Left ventricle myocardium inferior (tissue), 1 donor: ENCODE measurements at regions not wholly inside any gene's neighbourhood (a gene's known extent, or its start where the extent isn't known, plus 50 kb on each side); places are given as distances from the start of the nearest gene placed in this dataset.

Source experiments
- DNase-seq: peaks from one replicate; pipeline ENCODE4 v3.0.0-alpha.2; 2020
- H3K27ac ChIP-seq: fragments of 200-600 bp; replicated peaks from 2 replicates; pipeline ENCODE4 v1.8.0; 2021
- H3K27me3 ChIP-seq: fragments of 200-600 bp; 2 replicates; pipeline ENCODE4 v1.8.0; 2021; ENCODE audit warnings: low read depth
- H3K36me3 ChIP-seq: fragments of 200-600 bp; 2 replicates; pipeline ENCODE4 v1.8.0; 2021
- H3K4me1 ChIP-seq: fragments of 200-600 bp; 2 replicates; pipeline ENCODE4 v1.8.0; 2021
- H3K4me3 ChIP-seq: fragments of 200-600 bp; 2 replicates; pipeline ENCODE4 v1.8.0; 2021; ENCODE audit warnings: mild to moderate bottlenecking, moderate library complexity
- H3K9me3 ChIP-seq: fragments of 200-600 bp; replicated peaks from 2 replicates; pipeline ENCODE4 v1.8.0; 2021
- intact Hi-C: fragments of 100-400 bp; cut with micrococcal nuclease; formaldehyde crosslinking; loops from one replicate; pipeline ENCODE4 v1.11.0; 2022
- TF ChIP-seq, protein P1 (sequence below): fragments of 200-600 bp; IDR thresholded peaks from 2 replicates; pipeline ENCODE4 v1.8.0; 2021; ENCODE audit warnings: antibody characterized with exemption, mild to moderate bottlenecking, borderline replicate concordance
- donor health status: DM: no; HTN: yes; CAD: no; lungs with severe emphysema.

DNA sequence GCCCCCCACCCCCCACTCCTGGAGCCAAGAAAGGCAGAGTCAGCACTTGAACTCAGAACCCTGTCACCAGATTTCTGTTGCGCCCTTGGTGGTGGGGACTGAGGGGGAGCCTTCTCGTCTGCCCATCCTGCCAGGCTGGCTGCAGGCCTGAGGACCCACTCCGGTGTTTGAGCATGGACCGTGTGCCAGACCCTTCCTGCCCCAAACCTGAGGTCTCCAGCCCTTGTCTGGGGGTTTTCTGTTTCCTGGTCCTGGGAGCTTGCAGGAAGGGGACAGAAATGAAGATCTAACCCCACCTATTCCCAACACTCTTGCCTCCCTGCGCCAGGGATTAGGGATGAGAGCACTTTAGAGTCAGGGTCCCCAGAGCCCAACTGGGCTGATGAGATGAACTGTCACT lies 190.6 kb downstream of the HAUS1 start:
- intact Hi-C loops: no loop called here
- H3K4me3 ChIP-seq: no peak overlapping the region

DNA sequence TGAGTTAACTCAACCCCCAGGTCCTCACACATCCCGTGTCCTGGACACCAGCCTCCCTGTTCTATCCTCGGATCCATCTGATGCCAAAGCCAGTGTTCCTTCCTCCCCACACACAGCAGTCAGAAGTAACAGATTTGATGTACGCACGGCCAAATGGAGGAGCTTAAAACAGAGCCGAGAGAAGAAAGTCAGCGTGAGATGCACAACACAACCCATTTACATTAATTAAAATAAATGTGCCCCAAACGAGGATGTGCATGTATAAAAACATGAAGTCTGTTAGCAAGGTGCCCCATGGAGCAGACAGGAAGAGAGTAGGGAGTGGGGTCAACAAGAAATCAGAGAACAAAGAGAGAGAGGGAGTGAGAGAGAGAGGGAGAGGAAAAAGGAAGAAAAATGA lies 191.2 kb downstream of the HAUS1 start:
- Histone ChIP-seq H3K36me3 (no peaks in the 10 kb centered on the region), H3K4me1 (peaks cover 5% of the 10 kb centered on the region), H3K4me3 (no peak overlapping the region), H3K9me3 (no peaks in the 10 kb centered on the region), H3K27ac (no peak overlapping the region), H3K27me3 (no peaks in the 10 kb centered on the region)
- DNase-seq: no peak
- TF ChIP-seq, protein P1, sequence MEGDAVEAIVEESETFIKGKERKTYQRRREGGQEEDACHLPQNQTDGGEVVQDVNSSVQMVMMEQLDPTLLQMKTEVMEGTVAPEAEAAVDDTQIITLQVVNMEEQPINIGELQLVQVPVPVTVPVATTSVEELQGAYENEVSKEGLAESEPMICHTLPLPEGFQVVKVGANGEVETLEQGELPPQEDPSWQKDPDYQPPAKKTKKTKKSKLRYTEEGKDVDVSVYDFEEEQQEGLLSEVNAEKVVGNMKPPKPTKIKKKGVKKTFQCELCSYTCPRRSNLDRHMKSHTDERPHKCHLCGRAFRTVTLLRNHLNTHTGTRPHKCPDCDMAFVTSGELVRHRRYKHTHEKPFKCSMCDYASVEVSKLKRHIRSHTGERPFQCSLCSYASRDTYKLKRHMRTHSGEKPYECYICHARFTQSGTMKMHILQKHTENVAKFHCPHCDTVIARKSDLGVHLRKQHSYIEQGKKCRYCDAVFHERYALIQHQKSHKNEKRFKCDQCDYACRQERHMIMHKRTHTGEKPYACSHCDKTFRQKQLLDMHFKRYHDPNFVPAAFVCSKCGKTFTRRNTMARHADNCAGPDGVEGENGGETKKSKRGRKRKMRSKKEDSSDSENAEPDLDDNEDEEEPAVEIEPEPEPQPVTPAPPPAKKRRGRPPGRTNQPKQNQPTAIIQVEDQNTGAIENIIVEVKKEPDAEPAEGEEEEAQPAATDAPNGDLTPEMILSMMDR: no peak
- intact Hi-C loops: no loop called here

More for the DNA sequence above, 190.6 kb downstream of the HAUS1 start:
- Histone ChIP-seq H3K27ac (no peak overlapping the region), H3K9me3 (no peaks in the 10 kb centered on the region), H3K36me3 (no peaks in the 10 kb centered on the region), H3K27me3 (no peaks in the 10 kb centered on the region), H3K4me1 (peaks cover 5% of the 10 kb centered on the region)
- TF ChIP-seq, protein P1: no peak
- DNase-seq: no peak

DNA sequence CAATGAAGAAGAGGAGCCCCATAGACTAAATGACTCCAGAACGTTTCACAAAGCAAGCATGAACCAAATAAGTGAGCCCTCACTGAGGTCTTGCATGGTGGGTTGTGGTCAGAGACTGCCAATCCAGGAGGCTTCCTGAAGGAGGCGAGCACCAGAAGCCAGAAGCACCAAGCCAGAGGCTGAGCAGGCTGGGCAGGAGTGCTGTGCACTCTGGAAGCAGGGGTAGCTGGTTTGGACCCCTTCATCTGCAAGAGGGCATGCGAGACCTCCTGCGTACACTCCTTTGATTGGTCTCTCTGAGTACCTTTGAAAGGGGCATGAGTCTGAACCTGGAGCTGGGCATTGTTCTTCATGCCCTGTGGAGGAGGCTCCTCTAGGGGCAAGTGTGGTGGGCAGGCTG lies 192.5 kb downstream of the HAUS1 start:
- H3K27ac ChIP-seq: no peak overlapping the region
- intact Hi-C loops: no loop called here
- no peaks in the 10 kb centered on the region for H3K36me3 ChIP-seq
- TF ChIP-seq, protein P1: no peak
- H3K27me3 ChIP-seq: no peaks in the 10 kb centered on the region
- no peaks in the 10 kb centered on the region for H3K9me3 ChIP-seq
- H3K4me3 ChIP-seq: no peak overlapping the region
- DNase-seq: no peak
- H3K4me1 ChIP-seq: peaks cover 5% of the 10 kb centered on the region

DNA sequence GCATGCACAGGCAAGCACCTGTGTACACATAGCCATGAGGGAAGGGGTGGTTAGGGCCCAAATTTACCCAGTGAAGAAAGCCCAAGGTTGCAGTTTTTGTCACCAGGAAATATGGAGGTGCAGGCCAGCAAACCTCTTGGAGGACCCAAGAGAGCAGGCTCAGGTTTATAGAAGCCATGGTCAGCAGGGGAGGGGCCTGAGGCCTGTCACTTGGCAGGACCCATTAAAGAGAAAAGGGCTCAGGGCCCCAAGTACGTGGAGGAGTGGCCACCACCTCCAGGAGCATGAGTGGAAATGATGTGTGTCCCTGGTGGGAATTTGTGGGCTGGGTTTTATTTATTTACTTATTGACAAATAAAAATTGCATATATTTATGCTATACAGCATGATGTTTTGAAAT lies 192.9 kb downstream of the HAUS1 start:
- Histone ChIP-seq H3K27ac (no peak overlapping the region), H3K9me3 (no peaks in the 10 kb centered on the region), H3K4me3 (no peak overlapping the region), H3K27me3 (no peaks in the 10 kb centered on the region), H3K4me1 (peaks cover 5% of the 10 kb centered on the region), H3K36me3 (no peaks in the 10 kb centered on the region)
- TF ChIP-seq, protein P1: no peak
- intact Hi-C loops: no loop called here
- DNase-seq: no peak

DNA sequence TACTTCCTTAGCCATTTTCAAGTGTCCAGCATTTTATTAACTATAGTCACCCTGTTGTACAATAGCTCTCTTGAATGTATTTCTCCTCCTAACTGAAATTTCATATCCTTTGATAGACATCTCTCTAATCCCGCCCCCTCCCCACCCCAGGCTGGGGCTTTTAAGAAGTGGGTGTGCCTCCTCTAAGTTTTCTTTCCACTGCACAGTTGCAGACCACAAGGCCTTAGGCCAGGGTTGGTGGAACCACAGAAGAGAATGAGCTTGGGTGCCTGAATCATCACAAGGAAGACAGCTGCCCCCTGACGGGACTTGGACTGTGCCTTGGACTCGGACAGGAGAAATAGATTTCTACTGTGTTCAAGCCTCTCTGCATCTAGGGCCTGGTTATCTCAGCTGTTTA lies 193.4 kb downstream of the HAUS1 start:
- Histone ChIP-seq H3K27me3 (no peaks in the 10 kb centered on the region), H3K9me3 (no peaks in the 10 kb centered on the region), H3K4me1 (peaks cover 5% of the 10 kb centered on the region), H3K36me3 (no peaks in the 10 kb centered on the region), H3K27ac (no peak overlapping the region), H3K4me3 (no peak overlapping the region)
- TF ChIP-seq, protein P1: no peak
- intact Hi-C loops: no loop called here
- no peak for DNase-seq

DNA sequence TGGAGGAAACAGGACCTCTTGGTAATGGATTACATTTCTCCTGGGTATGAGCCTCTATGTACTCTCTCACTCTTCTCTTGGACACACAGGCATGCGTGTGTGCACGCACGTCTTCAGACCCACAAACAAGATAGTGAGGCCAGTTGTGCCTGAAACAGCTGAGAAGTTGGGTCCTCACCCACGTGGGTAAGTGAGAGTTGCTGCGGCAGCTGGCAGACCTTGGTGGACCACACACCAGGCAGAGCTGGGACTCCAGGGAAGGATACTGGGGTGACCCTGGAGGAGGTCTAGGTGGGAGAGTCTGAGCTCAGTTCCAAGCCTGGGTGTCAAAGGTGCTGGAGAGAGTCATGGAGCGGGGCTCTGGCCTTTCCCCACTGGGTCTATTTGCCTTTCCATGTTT lies 194.3 kb downstream of the HAUS1 start:
- no peak for DNase-seq
- H3K27ac ChIP-seq: no peak overlapping the region
- no peaks in the 10 kb centered on the region for H3K36me3 ChIP-seq
- H3K4me1 ChIP-seq: peaks cover 5% of the 10 kb centered on the region
- no peak overlapping the region for H3K4me3 ChIP-seq
- intact Hi-C loops: no loop called here
- TF ChIP-seq, protein P1: no peak
- no peaks in the 10 kb centered on the region for H3K27me3 ChIP-seq
- no peaks in the 10 kb centered on the region for H3K9me3 ChIP-seq
